PC-9 (cell line): ENCODE measurements at regions not wholly inside any gene's neighbourhood (a gene's known extent, or its start where the extent isn't known, plus 50 kb on each side); places are given as distances from the start of the nearest gene placed in this dataset.

ENCODE experiments used
- BruUV-seq: library from RNA; stranded (reverse); fragments of 400-500 nt; replicated peaks from 2 replicates; lab custom pipeline; 2021; lab: Mats Ljungman, UMichigan
- CTCF ChIA-PET: fragments of 300-600 bp; sonication (Branson Sonifier 250); formaldehyde crosslinking; loops from one replicate; lab custom pipeline; 2022; ENCODE audit warnings: antibody characterized with exemption; lab: Charles Lee
- POLR2A ChIA-PET: fragments of 300-600 bp; sonication (Branson Sonifier 250); formaldehyde crosslinking; loops from one replicate; lab custom pipeline; 2022; ENCODE audit warnings: antibody characterized with exemption; ENCODE audit not compliant: unreplicated experiment; lab: Charles Lee
- DNase-seq, 2 experiments: peaks; one replicate each; pipeline versions ENCODE4 v3.0.0 to v3.0.0-alpha.2; 2015 to 2022; ENCODE audit warnings: mixed read lengths in 1 of 2
- H2AFZ ChIP-seq: fragments of 200-600 bp; sonication (generic); 2 replicates; pipeline ENCODE4 v1.8.1; 2017; ENCODE audit warnings: antibody characterized with exemption
- H3F3A ChIP-seq: fragments of 200-600 bp; sonication (generic); 2 replicates; pipeline ENCODE4 v1.8.1; 2017; ENCODE audit warnings: antibody characterized with exemption, mild to moderate bottlenecking, low read depth; ENCODE audit not compliant: insufficient read depth
- H3K27ac ChIP-seq: fragments of 200-600 bp; sonication (generic); 2 replicates; pipeline ENCODE4 v1.6.1; 2016; ENCODE audit warnings: mixed run types
- H3K27me3 ChIP-seq: fragments of 200-600 bp; sonication (generic); 2 replicates; pipeline ENCODE4 v1.6.1; 2016; ENCODE audit warnings: low read depth, mixed run types; ENCODE audit not compliant: insufficient read depth
- H3K36me3 ChIP-seq: fragments of 200-600 bp; sonication (generic); 2 replicates; pipeline ENCODE4 v1.6.1; 2016; ENCODE audit warnings: low read depth, mixed run types
- H3K4me1 ChIP-seq: fragments of 200-600 bp; sonication (generic); replicated peaks from 2 replicates; pipeline ENCODE4 v1.6.1; 2016; ENCODE audit warnings: mixed run types; ENCODE audit not compliant: insufficient read depth
- H3K4me2 ChIP-seq: fragments of 200-600 bp; sonication (generic); 2 replicates; pipeline ENCODE4 v1.6.1; 2017; ENCODE audit warnings: mixed run types
- H3K4me3 ChIP-seq: fragments of 200-600 bp; sonication (generic); 2 replicates; pipeline ENCODE4 v1.6.1; 2016; ENCODE audit warnings: mixed run types
- H3K79me2 ChIP-seq: fragments of 200-600 bp; sonication (generic); 2 replicates; pipeline ENCODE4 v1.6.1; 2017; ENCODE audit warnings: low read depth, mixed run types
- H3K9me2 ChIP-seq: fragments of 200-600 bp; sonication (generic); 2 replicates; pipeline ENCODE4 v1.8.1; 2017; ENCODE audit warnings: mild to moderate bottlenecking; ENCODE audit not compliant: insufficient read depth
- H3K9me3 ChIP-seq: fragments of 200-600 bp; sonication (generic); 2 replicates; pipeline ENCODE4 v1.8.1; 2016; ENCODE audit warnings: low read depth; ENCODE audit not compliant: insufficient read depth
- H4K20me1 ChIP-seq: fragments of 200-600 bp; sonication (generic); 2 replicates; pipeline ENCODE4 v1.8.1; 2017; ENCODE audit not compliant: insufficient read depth
- CTCF ChIP-seq: fragments of 200-600 bp; sonication (generic); conservative IDR thresholded peaks from 2 replicates; pipeline ENCODE4 v1.6.1; 2017; ENCODE audit warnings: mixed run types, antibody characterized with exemption, mild to moderate bottlenecking, moderate library complexity
- EZH2 ChIP-seq: fragments of 200-600 bp; sonication (generic); IDR thresholded peaks from 2 replicates; pipeline ENCODE4 v1.8.0; 2017; ENCODE audit warnings: antibody characterized with exemption, low read depth
- intact Hi-C: fragments of 100-400 bp; cut with micrococcal nuclease; formaldehyde crosslinking; loops from one replicate; pipeline ENCODE4 v1.10.0; 2022; ENCODE audit not compliant: unreplicated experiment

GRCh38 chr3:135849827-135850226 is 115.7 kb upstream of the PPP2R3A start:
- intact Hi-C loops = no loop called here
- H3K4me3 ChIP-seq = no peak overlapping the region
- no peaks in the 10 kb centered on the region for H3F3A ChIP-seq
- H3K9me3 ChIP-seq = no peaks in the 10 kb centered on the region
- no peak for DNase-seq
- H3K27ac ChIP-seq = no peak overlapping the region
- ChIA-PET CTCF (no interaction called here), POLR2A (no interaction called here)
- TF ChIP-seq CTCF = no peak
- no peak for TF ChIP-seq EZH2
- H3K27me3 ChIP-seq = no peaks in the 10 kb centered on the region; the same call in none of the 2 replicates
- H3K4me2 ChIP-seq = no peak overlapping the region
- no peaks in the 10 kb centered on the region for H4K20me1 ChIP-seq
- no peaks in the 10 kb centered on the region for H3K79me2 ChIP-seq
- no TSS peak for BruUV-seq
- H3K36me3 ChIP-seq = no peaks in the 10 kb centered on the region
- no peaks in the 10 kb centered on the region for H3K4me1 ChIP-seq
- H3K9me2 ChIP-seq = no peaks in the 10 kb centered on the region; the same call in 1 of the 2 replicates
- no peak overlapping the region for H2AFZ ChIP-seq

- Histone ChIP-seq H3F3A (no peaks in the 10 kb centered on the region), H3K36me3 (no peaks in the 10 kb centered on the region), H3K4me2 (no peak overlapping the region), H3K9me3 (no peaks in the 10 kb centered on the region), H3K9me2 (no peaks in the 10 kb centered on the region; the same call in 1 of the 2 replicates), H2AFZ (no peak overlapping the region), H4K20me1 (no peaks in the 10 kb centered on the region), H3K27ac (no peak overlapping the region), H3K79me2 (no peaks in the 10 kb centered on the region), H3K4me3 (no peak overlapping the region), H3K4me1 (no peaks in the 10 kb centered on the region), H3K27me3 (peaks cover 9% of the 10 kb centered on the region)
- DNase-seq = no peak
- TF ChIP-seq CTCF (no peak), EZH2 (no peak)
- intact Hi-C loops = no loop called here
- CTCF ChIA-PET = no interaction called here
- POLR2A ChIA-PET = no interaction called here
- BruUV-seq = no TSS peak
Measured at GRCh38 chr3:135851201-135852081, 114.1 kb upstream of the PPP2R3A start.

GRCh38 chr3:135853981-135854380 is 111.5 kb upstream of the PPP2R3A start:
- Histone ChIP-seq H4K20me1 (no peaks in the 10 kb centered on the region), H3F3A (no peaks in the 10 kb centered on the region), H2AFZ (no peak overlapping the region), H3K27ac (no peak overlapping the region), H3K4me1 (no peaks in the 10 kb centered on the region), H3K36me3 (no peaks in the 10 kb centered on the region), H3K9me3 (no peaks in the 10 kb centered on the region), H3K4me3 (no peak overlapping the region), H3K79me2 (no peaks in the 10 kb centered on the region), H3K4me2 (no peak overlapping the region), H3K9me2 (no peaks in the 10 kb centered on the region; the same call in 1 of the 2 replicates), H3K27me3 (peaks cover 17% of the 10 kb centered on the region)
- no peak for DNase-seq
- ChIA-PET CTCF (no interaction called here), POLR2A (no interaction called here)
- BruUV-seq = no TSS peak
- intact Hi-C loops = no loop called here
- TF ChIP-seq EZH2 = no peak
- no peak for TF ChIP-seq CTCF
